ENCODE measurements at regions not wholly inside any gene's neighbourhood (a gene's known extent, or its start where the extent isn't known, plus 50 kb on each side); places are given as distances from the start of the nearest gene placed in this dataset.

- TF ChIP-seq, protein P1, sequence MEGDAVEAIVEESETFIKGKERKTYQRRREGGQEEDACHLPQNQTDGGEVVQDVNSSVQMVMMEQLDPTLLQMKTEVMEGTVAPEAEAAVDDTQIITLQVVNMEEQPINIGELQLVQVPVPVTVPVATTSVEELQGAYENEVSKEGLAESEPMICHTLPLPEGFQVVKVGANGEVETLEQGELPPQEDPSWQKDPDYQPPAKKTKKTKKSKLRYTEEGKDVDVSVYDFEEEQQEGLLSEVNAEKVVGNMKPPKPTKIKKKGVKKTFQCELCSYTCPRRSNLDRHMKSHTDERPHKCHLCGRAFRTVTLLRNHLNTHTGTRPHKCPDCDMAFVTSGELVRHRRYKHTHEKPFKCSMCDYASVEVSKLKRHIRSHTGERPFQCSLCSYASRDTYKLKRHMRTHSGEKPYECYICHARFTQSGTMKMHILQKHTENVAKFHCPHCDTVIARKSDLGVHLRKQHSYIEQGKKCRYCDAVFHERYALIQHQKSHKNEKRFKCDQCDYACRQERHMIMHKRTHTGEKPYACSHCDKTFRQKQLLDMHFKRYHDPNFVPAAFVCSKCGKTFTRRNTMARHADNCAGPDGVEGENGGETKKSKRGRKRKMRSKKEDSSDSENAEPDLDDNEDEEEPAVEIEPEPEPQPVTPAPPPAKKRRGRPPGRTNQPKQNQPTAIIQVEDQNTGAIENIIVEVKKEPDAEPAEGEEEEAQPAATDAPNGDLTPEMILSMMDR (conservative IDR thresholded peaks at IDR 0.05; ENCODE audit: low read length), result no peak
- no peak for TF ChIP-seq EZH2phosphoT487 (IDR thresholded peaks at IDR 0.05; ENCODE audit: borderline replicate concordance, low read depth, low read length)
Observed at GRCh38 chr1:80926531-80926930, 874.2 kb upstream of the ADGRL2 start.
